Smooth muscle cell (in vitro differentiated cells): ENCODE measurements at regions not wholly inside any gene's neighbourhood (a gene's known extent, or its start where the extent isn't known, plus 50 kb on each side); places are given as distances from the start of the nearest gene placed in this dataset.

Experiments used
- DNase-seq: peaks from one replicate; lab custom pipeline; 2025; ENCODE audit not compliant: unreplicated experiment; lab: John Stamatoyannopoulos, UW
- H2AFZ ChIP-seq: fragments of 200-600 bp; sonication (generic); 2 replicates; pipeline ENCODE4 v1.6.0; 2016; ENCODE audit warnings: antibody characterized with exemption, low read depth, mild to moderate bottlenecking
- H3F3A ChIP-seq: fragments of 200-600 bp; sonication (generic); 2 replicates; pipeline ENCODE4 v1.6.0; 2017; ENCODE audit warnings: antibody characterized with exemption, low read depth
- H3K27ac ChIP-seq: fragments of 200-600 bp; sonication (generic); 2 replicates; pipeline ENCODE4 v1.5.1; 2016; ENCODE audit warnings: low read depth, mild to moderate bottlenecking
- H3K27me3 ChIP-seq: fragments of 200-600 bp; sonication (generic); 2 replicates; pipeline ENCODE4 v1.6.1; 2016; ENCODE audit warnings: low read depth, mild to moderate bottlenecking
- H3K36me3 ChIP-seq: fragments of 200-600 bp; sonication (generic); 2 replicates; pipeline ENCODE4 v1.5.1; 2016; ENCODE audit warnings: low read depth
- H3K4me1 ChIP-seq: fragments of 200-600 bp; sonication (generic); 2 replicates; pipeline ENCODE4 v1.5.1; 2016; ENCODE audit warnings: low read depth
- H3K4me2 ChIP-seq: fragments of 200-600 bp; sonication (generic); 2 replicates; pipeline ENCODE4 v1.6.0; 2016; ENCODE audit warnings: mild to moderate bottlenecking
- H3K4me3 ChIP-seq: fragments of 200-600 bp; sonication (generic); 2 replicates; pipeline ENCODE4 v1.5.1; 2016; ENCODE audit warnings: mild to moderate bottlenecking
- H3K79me2 ChIP-seq: fragments of 200-600 bp; sonication (generic); 2 replicates; pipeline ENCODE4 v1.6.0; 2016; ENCODE audit warnings: low read depth, mild to moderate bottlenecking
- H3K9ac ChIP-seq: fragments of 200-600 bp; sonication (generic); 2 replicates; pipeline ENCODE4 v1.6.0; 2016; ENCODE audit warnings: low read depth
- H3K9me3 ChIP-seq: fragments of 200-600 bp; sonication (generic); replicated peaks from 2 replicates; pipeline ENCODE4 v1.5.1; 2016; ENCODE audit warnings: low read depth
- H4K20me1 ChIP-seq: fragments of 200-600 bp; sonication (generic); 2 replicates; pipeline ENCODE4 v1.6.0; 2016; ENCODE audit warnings: low read depth
- CTCF ChIP-seq: fragments of 200-600 bp; sonication (generic); IDR thresholded peaks from 2 replicates; pipeline ENCODE4 v1.5.1; 2017; ENCODE audit warnings: borderline replicate concordance, mild to moderate bottlenecking, antibody characterized with exemption; ENCODE audit not compliant: insufficient read depth, poor library complexity, severe bottlenecking
- WGBS: methylation state at CpG from one replicate; pipeline ENCODE4 v1.1.7; 2016; ENCODE audit warnings: low lambda C conversion rate; 5-methylcytosine and 5-hydroxymethylcytosine counted together

GRCh38 chr20:4607287-4607713 lies 79.0 kb upstream of the PRNP start:
- Histone ChIP-seq H3K4me3 (no peak overlapping the region), H3K79me2 (no peaks in the 10 kb centered on the region), H4K20me1 (no peaks in the 10 kb centered on the region), H2AFZ (no peak overlapping the region), H3K36me3 (no peaks in the 10 kb centered on the region), H3K27ac (no peak overlapping the region), H3K27me3 (peaks cover 24% of the 10 kb centered on the region), H3K9me3 (no peaks in the 10 kb centered on the region), H3K9ac (no peak overlapping the region), H3K4me2 (no peak overlapping the region), H3K4me1 (no peaks in the 10 kb centered on the region), H3F3A (no peaks in the 10 kb centered on the region)
- peak; percentile 97 for TF ChIP-seq CTCF
- 16% methylated on average over 13 of the region's 13 CpGs for WGBS
- DNase-seq = no peak

- Histone ChIP-seq H3K4me3 (no peak overlapping the region), H3K36me3 (no peaks in the 10 kb centered on the region), H3K79me2 (no peaks in the 10 kb centered on the region), H3K27ac (no peak overlapping the region), H3K9me3 (no peaks in the 10 kb centered on the region), H3K4me2 (no peak overlapping the region), H3K9ac (no peak overlapping the region), H3K4me1 (no peaks in the 10 kb centered on the region), H2AFZ (no peak overlapping the region), H4K20me1 (no peaks in the 10 kb centered on the region), H3K27me3 (peaks cover 18% of the 10 kb centered on the region), H3F3A (no peaks in the 10 kb centered on the region)
- no peak for TF ChIP-seq CTCF
- WGBS = 87% methylated on average over 2 of the region's 2 CpGs
- DNase-seq = no peak
Measured at GRCh38 chr20:4606051-4606450, 80.2 kb upstream of the PRNP start.

GRCh38 chr20:4605166-4605565 lies 81.1 kb upstream of the PRNP start:
- DNase-seq = no peak
- Histone ChIP-seq H3K4me2 (no peak overlapping the region), H2AFZ (no peak overlapping the region), H3F3A (no peaks in the 10 kb centered on the region), H3K27me3 (peaks cover 11% of the 10 kb centered on the region), H3K79me2 (no peaks in the 10 kb centered on the region), H3K27ac (no peak overlapping the region), H3K9ac (no peak overlapping the region), H3K4me1 (no peaks in the 10 kb centered on the region), H4K20me1 (no peaks in the 10 kb centered on the region), H3K4me3 (no peak overlapping the region), H3K9me3 (no peaks in the 10 kb centered on the region), H3K36me3 (no peaks in the 10 kb centered on the region)
- TF ChIP-seq CTCF = no peak
- 61% methylated on average over 4 of the region's 4 CpGs for WGBS

- H3K9ac ChIP-seq = no peak overlapping the region
- no peaks in the 10 kb centered on the region for H4K20me1 ChIP-seq
- no peaks in the 10 kb centered on the region for H3K4me1 ChIP-seq
- no peak for DNase-seq
- no peak for TF ChIP-seq CTCF
- H3K27me3 ChIP-seq = peaks cover 11% of the 10 kb centered on the region
- no peak overlapping the region for H3K27ac ChIP-seq
- no peak overlapping the region for H3K4me3 ChIP-seq
- no peaks in the 10 kb centered on the region for H3K79me2 ChIP-seq
- H3K4me2 ChIP-seq = peak overlapping the region; percentile 60
- no peaks in the 10 kb centered on the region for H3K9me3 ChIP-seq
- H3F3A ChIP-seq = no peaks in the 10 kb centered on the region
- no peak overlapping the region for H2AFZ ChIP-seq
- WGBS = 36% methylated on average over 3 of the region's 3 CpGs
- no peaks in the 10 kb centered on the region for H3K36me3 ChIP-seq
Measured at GRCh38 chr20:4604580-4604979, 81.7 kb upstream of the PRNP start.
